ENCODE measurements at regions not wholly inside any gene's neighbourhood (a gene's known extent, or its start where the extent isn't known, plus 50 kb on each side); places are given as distances from the start of the nearest gene placed in this dataset.

DNA sequence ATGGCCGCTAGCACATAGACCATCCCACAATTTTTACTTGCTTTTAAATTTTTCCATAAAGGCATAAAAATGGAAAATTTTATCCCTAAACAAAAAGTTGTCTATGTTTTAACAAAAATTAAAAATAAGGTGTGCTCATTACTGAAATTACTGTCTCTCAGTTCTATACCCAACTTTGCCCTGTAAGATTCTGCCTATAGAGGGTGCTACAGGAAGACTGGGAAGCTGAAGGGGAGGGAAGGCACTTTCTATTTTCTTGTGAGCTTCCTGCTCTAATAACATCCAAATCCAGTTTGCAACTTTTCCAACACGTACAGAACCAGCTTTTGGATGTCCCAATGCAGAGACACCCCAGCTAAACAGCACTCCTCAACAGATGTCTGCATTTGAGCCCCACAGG is 666.9 kb downstream of the PLCL1 start:
- Histone ChIP-seq H4K20me1 (ENCODE audit: insufficient read depth) (no peaks in the 10 kb centered on the region), H3K9ac (no peak overlapping the region)
- WGBS, 2 experiments (ENCODE audit: low coverage in 1 of 2, low lambda C conversion rate in 2 of 2, missing lambda C conversion rate in 2 of 2): 33 to 37% methylated on average over 2 of the region's 2 CpGs

DNA sequence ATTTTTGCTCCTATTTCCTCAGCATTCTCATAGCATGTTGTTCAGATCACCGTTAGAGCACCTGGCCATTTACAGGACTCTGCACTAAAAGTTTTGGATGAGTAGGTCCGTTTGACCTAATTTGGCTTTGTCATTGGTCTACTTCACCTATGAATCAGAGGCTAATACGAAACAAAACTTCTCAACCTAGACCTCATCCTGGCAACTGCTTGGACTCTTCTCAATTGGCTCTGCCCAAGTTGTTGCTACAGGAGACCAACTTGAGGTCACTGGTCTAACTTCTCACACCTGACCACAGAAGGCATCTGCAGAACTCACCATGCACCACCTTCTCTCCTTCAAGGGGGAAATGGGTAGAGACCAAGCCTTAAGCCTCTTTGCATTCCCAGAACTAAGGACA is 663.7 kb downstream of the PLCL1 start:
- H3K36me3 ChIP-seq (ENCODE audit: low read depth): no peaks in the 10 kb centered on the region
- no peaks in the 10 kb centered on the region for H4K20me1 ChIP-seq (ENCODE audit: insufficient read depth)
- no peaks in the 10 kb centered on the region for H3K9me3 ChIP-seq (ENCODE audit: low read depth)
- no peak overlapping the region for H3K9ac ChIP-seq
- peak; percentile 2 for DNase-seq
- no peaks in the 10 kb centered on the region for H3K79me2 ChIP-seq (ENCODE audit: insufficient read depth)
- no peak overlapping the region for H3K4me3 ChIP-seq
- H3K9me2 ChIP-seq (ENCODE audit: insufficient read depth): no peaks in the 10 kb centered on the region
- H3K4me2 ChIP-seq (ENCODE audit: unreplicated experiment): no peak overlapping the region
- no peaks in the 10 kb centered on the region for H3K4me1 ChIP-seq (ENCODE audit: insufficient read depth)
- WGBS, 2 experiments (ENCODE audit: low coverage in 1 of 2, low lambda C conversion rate in 2 of 2, missing lambda C conversion rate in 2 of 2): 36 to 43% methylated on average over 3 of the region's 3 CpGs
- H2AFZ ChIP-seq: no peak overlapping the region
- no peaks in the 10 kb centered on the region for H3K27me3 ChIP-seq (replicated peaks; ENCODE audit: insufficient read depth)
- TF ChIP-seq EZH2phosphoT487 (IDR thresholded peaks at IDR 0.05; ENCODE audit: insufficient read depth, low read depth): no peak
- TF ChIP-seq EZH2 (IDR thresholded peaks at IDR 0.05; ENCODE audit: insufficient read depth, poor library complexity, severe bottlenecking): no peak
- in situ Hi-C loops (cut with MboI): no loop called here
- no peaks in the 10 kb centered on the region for H3F3A ChIP-seq (ENCODE audit: insufficient read depth)
- H3K27ac ChIP-seq: no peak overlapping the region

More for the DNA sequence above, 666.9 kb downstream of the PLCL1 start:
- H3K4me3 ChIP-seq: no peak overlapping the region
- H3K79me2 ChIP-seq (ENCODE audit: insufficient read depth): no peaks in the 10 kb centered on the region
- no peak overlapping the region for H2AFZ ChIP-seq
- no peak for DNase-seq
- H3K4me1 ChIP-seq (ENCODE audit: insufficient read depth): no peaks in the 10 kb centered on the region
- TF ChIP-seq EZH2 (IDR thresholded peaks at IDR 0.05; ENCODE audit: insufficient read depth, poor library complexity, severe bottlenecking) (no peak), EZH2phosphoT487 (IDR thresholded peaks at IDR 0.05; ENCODE audit: insufficient read depth, low read depth) (no peak)
- no peaks in the 10 kb centered on the region for H3K9me3 ChIP-seq (ENCODE audit: low read depth)
- H3K4me2 ChIP-seq (ENCODE audit: unreplicated experiment): no peak overlapping the region
- no peaks in the 10 kb centered on the region for H3K9me2 ChIP-seq (ENCODE audit: insufficient read depth)
- in situ Hi-C loops (cut with MboI): no loop called here
- H3K36me3 ChIP-seq (ENCODE audit: low read depth): no peaks in the 10 kb centered on the region
- H3K27me3 ChIP-seq (replicated peaks; ENCODE audit: insufficient read depth): no peaks in the 10 kb centered on the region
- H3F3A ChIP-seq (ENCODE audit: insufficient read depth): no peaks in the 10 kb centered on the region
- H3K27ac ChIP-seq: no peak overlapping the region

DNA sequence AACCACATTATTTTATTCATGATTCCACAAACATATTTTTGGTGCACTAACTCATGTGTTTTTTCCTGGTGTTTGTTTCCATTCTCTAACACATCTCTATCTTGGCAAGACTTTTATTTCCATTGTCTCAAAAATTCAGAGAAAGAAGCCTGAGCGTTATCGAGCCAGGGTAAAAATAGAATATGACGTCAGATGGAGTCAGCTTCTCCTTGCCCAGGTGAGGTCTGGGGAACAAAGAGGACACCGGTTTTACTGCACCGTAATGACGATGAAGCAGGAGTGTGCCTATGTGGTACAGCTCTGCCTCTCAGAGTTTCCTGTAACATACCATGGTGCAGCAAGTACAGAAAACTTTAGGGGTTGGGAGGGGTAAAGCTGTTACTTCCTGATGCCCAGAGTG is 661.6 kb downstream of the PLCL1 start:
- WGBS, 2 experiments (ENCODE audit: low coverage in 1 of 2, low lambda C conversion rate in 2 of 2, missing lambda C conversion rate in 2 of 2): 64 to 71% methylated on average over 6 of the region's 6 CpGs
- H3K36me3 ChIP-seq (ENCODE audit: low read depth): no peaks in the 10 kb centered on the region
- in situ Hi-C loops (cut with MboI): no loop called here
- DNase-seq: no peak
- no peaks in the 10 kb centered on the region for H3K4me1 ChIP-seq (ENCODE audit: insufficient read depth)
- H3K79me2 ChIP-seq (ENCODE audit: insufficient read depth): no peaks in the 10 kb centered on the region
- no peak overlapping the region for H3K27ac ChIP-seq
- no peak overlapping the region for H2AFZ ChIP-seq
- no peaks in the 10 kb centered on the region for H3F3A ChIP-seq (ENCODE audit: insufficient read depth)
- no peaks in the 10 kb centered on the region for H3K9me3 ChIP-seq (ENCODE audit: low read depth)
- TF ChIP-seq EZH2phosphoT487 (IDR thresholded peaks at IDR 0.05; ENCODE audit: insufficient read depth, low read depth) (no peak), EZH2 (IDR thresholded peaks at IDR 0.05; ENCODE audit: insufficient read depth, poor library complexity, severe bottlenecking) (no peak)
- no peak overlapping the region for H3K4me2 ChIP-seq (ENCODE audit: unreplicated experiment)
- H3K9ac ChIP-seq: no peak overlapping the region
- H3K4me3 ChIP-seq: no peak overlapping the region
- H3K9me2 ChIP-seq (ENCODE audit: insufficient read depth): no peaks in the 10 kb centered on the region
- no peaks in the 10 kb centered on the region for H3K27me3 ChIP-seq (replicated peaks; ENCODE audit: insufficient read depth)
- no peaks in the 10 kb centered on the region for H4K20me1 ChIP-seq (ENCODE audit: insufficient read depth)

DNA sequence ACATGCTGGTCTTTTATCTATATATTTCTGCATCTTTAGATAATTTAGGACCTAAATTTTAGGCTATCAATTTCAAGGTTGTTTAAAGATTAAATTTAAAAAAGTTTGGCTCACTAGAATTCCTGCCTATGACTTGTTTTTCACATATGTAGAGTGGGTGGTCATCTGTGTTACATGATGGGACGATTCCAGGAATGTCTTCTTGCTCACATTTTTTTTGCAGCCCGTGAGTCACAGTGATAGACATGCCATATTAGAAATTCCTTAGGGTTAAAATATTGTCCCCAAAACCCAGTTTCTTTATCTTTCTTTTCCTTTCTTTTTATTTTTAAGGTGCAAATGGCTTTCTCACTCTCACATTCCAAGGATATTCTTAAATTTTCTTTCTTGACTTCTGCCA is 652.0 kb downstream of the PLCL1 start:
- Histone ChIP-seq H3K4me1 (ENCODE audit: insufficient read depth) (peaks cover 9% of the 10 kb centered on the region; the same call in 1 of the 2 replicates), H3K27ac (no peak overlapping the region), H3K36me3 (ENCODE audit: low read depth) (no peaks in the 10 kb centered on the region), H3F3A (ENCODE audit: insufficient read depth) (no peaks in the 10 kb centered on the region), H3K4me3 (no peak overlapping the region), H4K20me1 (ENCODE audit: insufficient read depth) (no peaks in the 10 kb centered on the region), H3K27me3 (replicated peaks; ENCODE audit: insufficient read depth) (no peaks in the 10 kb centered on the region), H3K79me2 (ENCODE audit: insufficient read depth) (no peaks in the 10 kb centered on the region), H3K4me2 (ENCODE audit: unreplicated experiment) (peak overlapping the region; percentile 17), H3K9me2 (ENCODE audit: insufficient read depth) (no peaks in the 10 kb centered on the region), H3K9ac (no peak overlapping the region), H2AFZ (no peak overlapping the region), H3K9me3 (ENCODE audit: low read depth) (no peaks in the 10 kb centered on the region)
- DNase-seq: peak; percentile 77
- in situ Hi-C loops (cut with MboI): no loop called here
- WGBS, 2 experiments (ENCODE audit: low coverage in 1 of 2, low lambda C conversion rate in 2 of 2, missing lambda C conversion rate in 2 of 2): 11 to 14% methylated on average over 2 of the region's 2 CpGs
- no peak for TF ChIP-seq EZH2 (IDR thresholded peaks at IDR 0.05; ENCODE audit: insufficient read depth, poor library complexity, severe bottlenecking)
- no peak for TF ChIP-seq EZH2phosphoT487 (IDR thresholded peaks at IDR 0.05; ENCODE audit: insufficient read depth, low read depth)

DNA sequence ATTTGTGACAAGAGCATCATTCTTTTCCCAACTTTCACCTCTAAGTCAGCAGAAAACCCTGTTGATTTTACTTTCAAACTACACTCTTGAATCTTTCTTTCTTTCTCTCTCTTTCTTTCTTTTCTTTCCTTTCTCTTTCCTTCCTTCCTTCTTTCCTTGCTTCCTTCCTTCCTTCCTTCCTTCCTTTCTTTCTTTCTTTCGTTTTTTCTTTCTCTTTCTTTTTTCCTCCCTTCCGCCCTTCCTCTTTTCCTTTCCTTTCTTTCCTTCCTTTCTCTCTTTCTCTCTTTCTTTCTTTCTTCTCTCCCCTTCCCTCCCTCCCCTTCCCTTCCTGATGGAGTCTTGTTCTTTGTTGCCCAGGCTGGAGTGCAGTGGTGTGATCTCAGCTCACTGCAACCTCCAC is 649.5 kb downstream of the PLCL1 start:
- H3K79me2 ChIP-seq (ENCODE audit: insufficient read depth): no peaks in the 10 kb centered on the region
- no peaks in the 10 kb centered on the region for H3K36me3 ChIP-seq (ENCODE audit: low read depth)
- 63 to 96% methylated on average over 1 to 2 of the region's 2 CpGs for WGBS, 2 experiments (ENCODE audit: low coverage in 1 of 2, low lambda C conversion rate in 2 of 2, missing lambda C conversion rate in 2 of 2)
- H3K9me3 ChIP-seq (ENCODE audit: low read depth): no peaks in the 10 kb centered on the region
- no peak overlapping the region for H3K9ac ChIP-seq
- TF ChIP-seq EZH2 (IDR thresholded peaks at IDR 0.05; ENCODE audit: insufficient read depth, poor library complexity, severe bottlenecking): no peak
- TF ChIP-seq EZH2phosphoT487 (IDR thresholded peaks at IDR 0.05; ENCODE audit: insufficient read depth, low read depth): no peak
- H4K20me1 ChIP-seq (ENCODE audit: insufficient read depth): no peaks in the 10 kb centered on the region
- peaks cover 9% of the 10 kb centered on the region; the same call in 1 of the 2 replicates for H3K4me1 ChIP-seq (ENCODE audit: insufficient read depth)
- no peaks in the 10 kb centered on the region for H3K9me2 ChIP-seq (ENCODE audit: insufficient read depth)
- no peak overlapping the region for H3K4me3 ChIP-seq
- H3K27me3 ChIP-seq (replicated peaks; ENCODE audit: insufficient read depth): no peaks in the 10 kb centered on the region
- no peak overlapping the region for H3K27ac ChIP-seq
- in situ Hi-C loops (cut with MboI): no loop called here
- no peak for DNase-seq
- no peak overlapping the region for H2AFZ ChIP-seq
- H3K4me2 ChIP-seq (ENCODE audit: unreplicated experiment): no peak overlapping the region
- no peaks in the 10 kb centered on the region for H3F3A ChIP-seq (ENCODE audit: insufficient read depth)
